Endodermal cell (in vitro differentiated cells): ENCODE measurements at regions not wholly inside any gene's neighbourhood (a gene's known extent, or its start where the extent isn't known, plus 50 kb on each side); places are given as distances from the start of the nearest gene placed in this dataset.

Source experiments
- DNase-seq: peaks from one replicate; pipeline ENCODE4 v3.0.0-alpha.2; 2017
- H3K27ac ChIP-seq: 2 replicates; pipeline ENCODE4 v1.5.1; 2013; ENCODE audit warnings: mild to moderate bottlenecking, low read depth, low read length, moderate library complexity
- H3K27me3 ChIP-seq: 2 replicates; pipeline ENCODE4 v1.6.1; 2013; ENCODE audit warnings: mild to moderate bottlenecking, low read length, moderate library complexity; ENCODE audit not compliant: insufficient read depth, control insufficient read depth, poor library complexity, severe bottlenecking
- H3K36me3 ChIP-seq: 2 replicates; pipeline ENCODE4 v1.7.0; 2013; ENCODE audit warnings: mild to moderate bottlenecking, low read length, moderate library complexity; ENCODE audit not compliant: control insufficient read depth, insufficient read depth
- H3K4me1 ChIP-seq: one replicate; pipeline ENCODE4 v1.7.0; 2013; ENCODE audit warnings: low read length; ENCODE audit not compliant: control insufficient read depth, insufficient read depth
- H3K4me3 ChIP-seq: 2 replicates; pipeline ENCODE4 v1.5.1; 2013; ENCODE audit warnings: mild to moderate bottlenecking, low read length, moderate library complexity
- H3K9ac ChIP-seq: 2 replicates; pipeline ENCODE4 v1.6.1; 2013; ENCODE audit warnings: mild to moderate bottlenecking, low read length, moderate library complexity; ENCODE audit not compliant: poor library complexity, severe bottlenecking; ENCODE audit errors: extremely low read depth
- H3K9me3 ChIP-seq: 2 replicates; pipeline ENCODE4 v1.6.1; 2013; ENCODE audit warnings: mild to moderate bottlenecking, low read length, moderate library complexity; ENCODE audit not compliant: control insufficient read depth
- H3K27ac Mint-ChIP-seq: 2 replicates; pipeline ENCODE4 v1.8.0; 2020; ENCODE audit warnings: mixed read lengths
- H3K27me3 Mint-ChIP-seq: 2 replicates; pipeline ENCODE4 v1.8.0; 2021; ENCODE audit warnings: mild to moderate bottlenecking, mixed read lengths; ENCODE audit not compliant: insufficient read depth
- H3K36me3 Mint-ChIP-seq: 2 replicates; pipeline ENCODE4 v1.8.0; 2020; ENCODE audit warnings: low read depth, mixed read lengths
- H3K4me1 Mint-ChIP-seq: 2 replicates; pipeline ENCODE4 v1.8.0; 2020; ENCODE audit warnings: mixed read lengths
- H3K4me3 Mint-ChIP-seq: 2 replicates; pipeline ENCODE4 v1.8.0; 2020; ENCODE audit warnings: mild to moderate bottlenecking, moderate library complexity, mixed read lengths
- H3K9me3 Mint-ChIP-seq: 2 replicates; pipeline ENCODE4 v1.8.0; 2020; ENCODE audit warnings: mild to moderate bottlenecking, mixed read lengths
- WGBS, 2 experiments: methylation state at CpG; one replicate each; pipeline versions ENCODE4 v1.1.5 to v1.1.7; 2013; ENCODE audit warnings: missing lambda C conversion rate in 2 of 2, mixed read lengths in 1 of 2; ENCODE audit not compliant: insufficient coverage in 1 of 2, insufficient read length in 1 of 2; 5-methylcytosine and 5-hydroxymethylcytosine counted together
- TF ChIP-seq, protein P1 (sequence below): fragments of 200-600 bp; sonication (generic); conservative IDR thresholded peaks from 2 replicates; pipeline ENCODE4 v1.5.0; 2021; ENCODE audit warnings: antibody characterized with exemption, mild to moderate bottlenecking

DNA sequence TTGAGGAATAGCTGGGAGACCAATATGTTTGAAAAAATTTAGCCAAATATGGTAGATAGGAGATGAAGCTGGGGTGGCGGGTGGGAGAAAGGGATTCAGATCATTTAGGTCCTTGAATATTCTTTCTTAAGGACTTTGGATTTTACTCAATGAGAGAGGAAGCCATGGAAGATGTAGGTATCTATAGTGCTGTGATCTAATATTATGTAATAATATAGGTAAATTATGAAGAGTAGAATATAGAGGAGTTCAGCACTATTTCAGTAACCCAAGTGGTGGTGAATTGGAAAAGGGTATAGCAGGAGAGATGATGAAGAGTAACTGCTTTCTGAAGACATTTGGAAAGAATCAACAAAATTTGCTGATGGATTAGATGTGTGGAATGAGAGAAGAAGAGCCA lies 417.6 kb downstream of the UTRN start:
- Mint-ChIP-seq H3K4me1 (no peaks in the 10 kb centered on the region), H3K27me3 (no peaks in the 10 kb centered on the region), H3K9me3 (no peaks in the 10 kb centered on the region), H3K36me3 (peaks cover 6% of the 10 kb centered on the region), H3K4me3 (no peak overlapping the region), H3K27ac (no peak overlapping the region)
- WGBS, 2 experiments = 96 to 100% methylated on average over 1 of the region's 1 CpG
- no peak for DNase-seq
- Histone ChIP-seq H3K4me3 (no peak overlapping the region), H3K27me3 (no peaks in the 10 kb centered on the region), H3K36me3 (peaks cover 4% of the 10 kb centered on the region), H3K9me3 (no peaks in the 10 kb centered on the region), H3K27ac (no peak overlapping the region), H3K9ac (no peak overlapping the region), H3K4me1 (no peaks in the 10 kb centered on the region)
- TF ChIP-seq, protein P1, sequence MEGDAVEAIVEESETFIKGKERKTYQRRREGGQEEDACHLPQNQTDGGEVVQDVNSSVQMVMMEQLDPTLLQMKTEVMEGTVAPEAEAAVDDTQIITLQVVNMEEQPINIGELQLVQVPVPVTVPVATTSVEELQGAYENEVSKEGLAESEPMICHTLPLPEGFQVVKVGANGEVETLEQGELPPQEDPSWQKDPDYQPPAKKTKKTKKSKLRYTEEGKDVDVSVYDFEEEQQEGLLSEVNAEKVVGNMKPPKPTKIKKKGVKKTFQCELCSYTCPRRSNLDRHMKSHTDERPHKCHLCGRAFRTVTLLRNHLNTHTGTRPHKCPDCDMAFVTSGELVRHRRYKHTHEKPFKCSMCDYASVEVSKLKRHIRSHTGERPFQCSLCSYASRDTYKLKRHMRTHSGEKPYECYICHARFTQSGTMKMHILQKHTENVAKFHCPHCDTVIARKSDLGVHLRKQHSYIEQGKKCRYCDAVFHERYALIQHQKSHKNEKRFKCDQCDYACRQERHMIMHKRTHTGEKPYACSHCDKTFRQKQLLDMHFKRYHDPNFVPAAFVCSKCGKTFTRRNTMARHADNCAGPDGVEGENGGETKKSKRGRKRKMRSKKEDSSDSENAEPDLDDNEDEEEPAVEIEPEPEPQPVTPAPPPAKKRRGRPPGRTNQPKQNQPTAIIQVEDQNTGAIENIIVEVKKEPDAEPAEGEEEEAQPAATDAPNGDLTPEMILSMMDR = no peak

DNA sequence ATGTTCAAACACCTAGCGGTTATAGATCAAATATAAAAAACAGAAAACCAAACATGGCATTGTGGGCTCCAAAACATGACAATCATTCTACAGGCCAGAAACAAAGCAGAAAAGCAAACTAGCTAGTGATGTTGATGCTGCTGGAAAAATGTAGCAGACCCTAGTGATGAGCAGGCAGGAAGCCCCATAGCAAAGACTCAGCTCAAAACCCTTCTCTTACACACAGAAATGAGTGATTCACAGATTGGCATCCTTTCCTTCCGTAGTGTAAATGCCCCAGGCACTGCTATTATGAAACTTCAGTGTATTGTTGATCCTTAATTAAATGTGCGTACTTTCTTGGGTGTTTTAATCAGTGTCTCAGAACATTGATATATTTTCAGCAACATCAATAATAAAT lies 425.1 kb downstream of the UTRN start:
- Mint-ChIP-seq H3K4me1 (peaks cover 2% of the 10 kb centered on the region), H3K27me3 (no peaks in the 10 kb centered on the region), H3K36me3 (peaks cover 10% of the 10 kb centered on the region), H3K27ac (no peak overlapping the region), H3K4me3 (no peak overlapping the region), H3K9me3 (no peaks in the 10 kb centered on the region)
- H3K9me3 ChIP-seq = no peaks in the 10 kb centered on the region
- no peak overlapping the region for H3K9ac ChIP-seq
- H3K36me3 ChIP-seq = no peaks in the 10 kb centered on the region
- no peak overlapping the region for H3K4me3 ChIP-seq
- WGBS, 2 experiments = 94% methylated on average over 2 of the region's 3 CpGs; no CpG with 5 or more reads in 1 of the 2 experiments
- TF ChIP-seq, protein P1 = no peak
- DNase-seq = no peak
- H3K27ac ChIP-seq = no peak overlapping the region
- H3K4me1 ChIP-seq = no peaks in the 10 kb centered on the region
- no peaks in the 10 kb centered on the region for H3K27me3 ChIP-seq

DNA sequence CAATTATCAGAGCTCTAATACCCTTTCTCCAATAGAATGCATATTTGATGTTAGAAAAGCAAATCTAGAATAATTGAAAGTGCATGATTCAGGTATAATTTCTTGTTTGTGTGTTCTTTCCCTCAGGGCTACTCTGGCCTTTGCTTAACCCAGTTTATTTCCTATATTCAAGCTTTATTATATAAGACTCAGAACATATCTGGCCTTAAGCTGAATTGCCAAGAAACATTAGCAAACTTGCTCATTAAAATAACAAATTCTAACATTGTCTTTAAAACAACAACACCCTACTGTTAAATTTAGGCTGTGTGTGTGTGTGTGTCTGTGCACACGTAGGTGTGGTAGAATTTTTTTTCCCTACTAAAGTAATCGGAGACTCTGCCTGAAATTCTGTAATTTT lies 426.5 kb downstream of the UTRN start:
- H3K36me3 Mint-ChIP-seq = peaks cover 10% of the 10 kb centered on the region

More for the DNA sequence above, 426.5 kb downstream of the UTRN start:
- 100% methylated on average over 2 of the region's 2 CpGs; no CpG with 5 or more reads in 1 of the 2 experiments for WGBS, 2 experiments
- no peaks in the 10 kb centered on the region for H3K27me3 Mint-ChIP-seq
- H3K4me3 Mint-ChIP-seq = no peak overlapping the region
- no peak for DNase-seq
- Histone ChIP-seq H3K36me3 (no peaks in the 10 kb centered on the region), H3K9ac (no peak overlapping the region), H3K4me3 (no peak overlapping the region), H3K27ac (no peak overlapping the region), H3K27me3 (no peaks in the 10 kb centered on the region), H3K4me1 (no peaks in the 10 kb centered on the region), H3K9me3 (no peaks in the 10 kb centered on the region)
- no peaks in the 10 kb centered on the region for H3K9me3 Mint-ChIP-seq
- H3K27ac Mint-ChIP-seq = no peak overlapping the region
- H3K4me1 Mint-ChIP-seq = peaks cover 6% of the 10 kb centered on the region
- TF ChIP-seq, protein P1 = no peak
